ENCODE measurements at regions not wholly inside any gene's neighbourhood (a gene's known extent, or its start where the extent isn't known, plus 50 kb on each side); places are given as distances from the start of the nearest gene placed in this dataset.

DNA sequence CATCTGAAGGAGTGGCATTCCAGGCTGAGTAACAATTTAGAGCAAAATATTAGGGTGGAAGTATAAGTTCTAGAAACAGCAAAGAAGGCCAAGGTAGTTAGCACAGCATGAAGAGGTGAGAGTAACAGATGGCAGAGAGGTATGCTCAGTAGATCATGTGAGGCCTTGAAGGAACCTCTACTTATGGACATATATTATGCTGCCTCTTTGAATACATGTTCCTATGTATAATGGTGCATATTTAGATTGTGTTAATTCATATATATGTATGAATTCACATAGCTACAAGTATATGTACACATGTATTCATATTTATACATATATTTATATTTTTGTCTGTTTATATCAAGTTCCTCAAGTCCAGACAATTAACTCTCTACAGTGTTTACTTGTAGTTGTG lies 355.2 kb downstream of the KCTD8 start:
- no peak for DNase-seq (ENCODE audit: low read depth, low spot score)
- intact Hi-C loops (cut with micrococcal nuclease) = no loop called here
- TF ChIP-seq POLR2AphosphoS5 (IDR thresholded peaks at IDR 0.05; ENCODE audit: insufficient read depth, low read depth, low read length) (no peak), MAX (IDR thresholded peaks at IDR 0.05; ENCODE audit: insufficient read depth, insufficient read length) (no peak), POLR2A (IDR thresholded peaks at IDR 0.05; ENCODE audit: low read depth, low read length) (no peak), MYC (IDR thresholded peaks at IDR 0.05; ENCODE audit: low read depth, low read length) (no peak), FOS (IDR thresholded peaks at IDR 0.05; ENCODE audit: borderline replicate concordance, insufficient read depth, low read length) (no peak), GATA2 (IDR thresholded peaks at IDR 0.05; ENCODE audit: insufficient read depth, insufficient read length, low read depth, low read length) (no peak), JUN (IDR thresholded peaks at IDR 0.05; ENCODE audit: borderline replicate concordance, insufficient read depth, insufficient read length, low read depth) (no peak), EZH2 (IDR thresholded peaks at IDR 0.05; ENCODE audit: borderline replicate concordance, low read depth, low read length, severe bottlenecking) (no peak)
- TF ChIP-seq, protein P1, sequence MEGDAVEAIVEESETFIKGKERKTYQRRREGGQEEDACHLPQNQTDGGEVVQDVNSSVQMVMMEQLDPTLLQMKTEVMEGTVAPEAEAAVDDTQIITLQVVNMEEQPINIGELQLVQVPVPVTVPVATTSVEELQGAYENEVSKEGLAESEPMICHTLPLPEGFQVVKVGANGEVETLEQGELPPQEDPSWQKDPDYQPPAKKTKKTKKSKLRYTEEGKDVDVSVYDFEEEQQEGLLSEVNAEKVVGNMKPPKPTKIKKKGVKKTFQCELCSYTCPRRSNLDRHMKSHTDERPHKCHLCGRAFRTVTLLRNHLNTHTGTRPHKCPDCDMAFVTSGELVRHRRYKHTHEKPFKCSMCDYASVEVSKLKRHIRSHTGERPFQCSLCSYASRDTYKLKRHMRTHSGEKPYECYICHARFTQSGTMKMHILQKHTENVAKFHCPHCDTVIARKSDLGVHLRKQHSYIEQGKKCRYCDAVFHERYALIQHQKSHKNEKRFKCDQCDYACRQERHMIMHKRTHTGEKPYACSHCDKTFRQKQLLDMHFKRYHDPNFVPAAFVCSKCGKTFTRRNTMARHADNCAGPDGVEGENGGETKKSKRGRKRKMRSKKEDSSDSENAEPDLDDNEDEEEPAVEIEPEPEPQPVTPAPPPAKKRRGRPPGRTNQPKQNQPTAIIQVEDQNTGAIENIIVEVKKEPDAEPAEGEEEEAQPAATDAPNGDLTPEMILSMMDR (IDR thresholded peaks at IDR 0.05; ENCODE audit: extremely low read depth in 1 of 2, insufficient read depth in 1 of 2, low read depth in 1 of 2, low read length in 2 of 2) = no peak
- CTCF ChIA-PET = interaction anchor here (0.5 kb wide), 1 partner anchor 440 kb away, joined by 3 read pairs; no protein-coding TSS in a partner anchor
- Histone ChIP-seq H3K4me2 (ENCODE audit: insufficient read depth, low read length) (no peak overlapping the region), H3K4me3 (replicated peaks in 1 of 3; ENCODE audit: insufficient read depth in 1 of 3, low read depth in 1 of 3, low read length in 3 of 3) (no peak overlapping the region), H3K9me3 (replicated peaks; ENCODE audit: control insufficient read depth, insufficient read depth, low read length) (no peaks in the 10 kb centered on the region), H3K9ac (replicated peaks; ENCODE audit: extremely low read depth, insufficient read depth, low read length) (no peak overlapping the region), H3K36me3 (ENCODE audit: control insufficient read depth in 2 of 2, extremely low read depth in 1 of 2, insufficient read depth in 2 of 2, low read length in 2 of 2) (no peaks in the 10 kb centered on the region), H3K9me1 (replicated peaks; ENCODE audit: control insufficient read depth, extremely low read depth, insufficient read depth, low read length) (no peaks in the 10 kb centered on the region), H3K79me2 (ENCODE audit: control insufficient read depth, insufficient read depth, low read length) (no peaks in the 10 kb centered on the region), H2AFZ (ENCODE audit: low read depth, low read length) (no peak overlapping the region), H3K27ac (ENCODE audit: insufficient read depth, low read depth, low read length) (no peak overlapping the region), H3K4me1 (ENCODE audit: control insufficient read depth, extremely low read depth, insufficient read depth, low read length) (no peaks in the 10 kb centered on the region), H3K27me3 (ENCODE audit: control insufficient read depth in 2 of 2, insufficient read depth in 2 of 2, low read length in 2 of 2) (no peaks in the 10 kb centered on the region), H4K20me1 (replicated peaks; ENCODE audit: control insufficient read depth, extremely low read depth, insufficient read depth, low read length) (no peaks in the 10 kb centered on the region)
- dilution Hi-C loops (cut with MboI; ENCODE audit: extremely low pct_ligation_motif_present, low sequenced_read_pairs) = no loop called here
- no TSS peak for BruUV-seq (replicated peaks)
- POLR2A ChIA-PET = no interaction called here
- FAIRE-seq = no peak
